SKM-1 treated with dmso at 0.1 percent for 144 hours (cell line): ENCODE measurements at regions not wholly inside any gene's neighbourhood (a gene's known extent, or its start where the extent isn't known, plus 50 kb on each side); places are given as distances from the start of the nearest gene placed in this dataset.

Source experiments
- DNase-seq: peaks from one replicate; lab custom pipeline; 2025; ENCODE audit not compliant: unreplicated experiment; lab: John Stamatoyannopoulos, UW

DNA sequence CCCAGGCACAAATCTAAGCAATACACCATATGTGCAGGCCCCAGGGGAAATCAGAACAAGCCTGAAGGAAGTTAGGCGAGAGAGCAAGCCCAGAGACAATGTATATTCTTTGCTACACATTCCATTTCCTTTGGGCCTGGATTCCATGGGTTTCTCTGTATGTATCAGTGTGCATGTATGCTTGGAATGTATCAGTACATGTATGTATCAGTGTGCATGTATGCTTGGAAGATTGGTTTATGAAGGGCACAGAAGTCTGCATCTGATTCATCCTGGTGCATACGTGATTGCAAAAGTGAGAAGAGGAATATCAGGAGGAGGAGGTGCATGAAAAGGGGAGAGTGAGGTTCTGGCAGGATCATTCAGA is 232.6 kb upstream of the ANKRD55 start:
- no peak for DNase-seq

DNA sequence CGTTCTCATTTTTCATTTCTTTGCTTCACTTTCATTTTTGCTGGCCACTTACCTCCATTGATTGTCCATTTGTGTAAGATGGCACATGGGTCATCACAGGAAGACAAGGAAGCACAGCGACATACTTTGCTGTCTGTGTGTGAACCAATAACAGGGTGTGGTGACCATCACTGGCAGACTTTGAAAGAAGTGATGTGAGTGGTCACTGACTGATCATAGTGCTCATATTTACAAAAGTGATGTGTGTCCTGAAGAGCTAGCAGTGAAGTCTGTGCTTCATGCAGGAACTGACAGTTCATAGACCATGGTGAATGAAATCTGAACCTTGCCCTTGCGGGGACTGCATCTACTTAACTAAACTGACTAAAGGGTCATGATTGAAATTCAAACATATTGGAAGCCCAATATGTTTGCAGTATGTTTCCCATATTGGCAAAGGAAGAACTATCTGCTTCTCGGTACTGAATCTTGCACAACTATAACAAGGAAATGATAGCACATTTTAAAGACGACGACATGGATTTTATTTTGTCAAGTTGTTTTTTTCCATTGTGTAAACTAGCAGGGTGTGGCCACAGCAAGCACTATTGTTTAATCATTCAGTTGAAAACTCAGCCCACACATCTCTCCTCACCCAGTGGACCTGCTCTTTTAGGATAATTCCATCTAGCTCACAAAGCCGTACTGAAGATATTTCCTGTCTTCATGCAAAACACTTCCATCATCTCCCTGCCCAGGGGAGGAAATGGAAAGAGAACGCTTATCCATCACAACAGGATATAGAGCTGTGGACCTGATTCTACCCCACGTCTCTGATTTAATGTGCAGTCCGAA is 232.0 kb upstream of the ANKRD55 start:
- no peak for DNase-seq

DNA sequence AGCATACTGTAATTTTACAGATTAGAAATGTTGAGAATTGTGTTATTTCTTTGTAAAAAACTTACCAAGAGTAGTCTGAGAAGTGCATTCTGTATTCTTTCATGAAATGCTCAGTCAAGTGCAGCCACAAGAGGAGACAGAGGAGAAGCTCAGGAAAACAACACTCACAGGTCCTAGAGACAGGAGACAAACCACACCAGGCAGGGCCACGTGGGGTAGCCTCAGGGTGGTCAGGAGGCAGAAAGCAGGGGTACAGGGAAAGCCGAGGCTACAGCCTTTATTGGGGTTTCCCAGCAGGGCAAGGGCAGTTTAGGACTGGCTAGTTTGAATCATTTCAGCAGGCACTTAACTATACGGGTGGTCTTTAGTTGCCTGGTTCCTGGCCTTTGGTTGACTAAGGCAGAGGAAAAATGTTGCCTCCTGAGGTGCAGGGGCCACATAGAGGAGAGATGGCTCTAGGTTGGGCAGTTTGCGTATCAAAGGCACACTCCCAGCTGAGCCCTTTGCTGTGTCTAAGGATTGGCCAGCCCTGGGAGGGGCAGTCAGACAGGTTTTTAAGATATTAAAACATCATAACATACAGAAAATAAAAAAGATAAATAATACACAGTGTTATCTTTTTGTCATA is 230.9 kb upstream of the ANKRD55 start:
- no peak for DNase-seq

DNA sequence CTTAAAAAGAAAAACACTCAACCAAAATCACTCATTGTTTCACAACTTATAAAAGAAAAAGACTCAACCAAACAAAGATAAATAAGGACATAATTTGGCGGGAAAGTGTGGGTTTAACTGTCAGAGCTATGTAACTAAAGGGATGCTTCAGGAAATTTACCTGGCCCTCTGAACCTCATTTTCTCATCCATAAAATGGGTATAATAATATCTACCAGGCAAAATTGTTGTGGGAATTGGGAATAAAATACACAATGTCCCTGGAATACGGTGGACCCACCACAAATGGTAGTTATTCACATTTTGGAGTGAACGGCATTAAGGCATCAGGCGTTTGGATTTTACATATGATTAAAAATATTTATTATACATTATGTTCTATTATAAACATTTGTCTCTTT is 228.5 kb upstream of the ANKRD55 start:
- no peak for DNase-seq

DNA sequence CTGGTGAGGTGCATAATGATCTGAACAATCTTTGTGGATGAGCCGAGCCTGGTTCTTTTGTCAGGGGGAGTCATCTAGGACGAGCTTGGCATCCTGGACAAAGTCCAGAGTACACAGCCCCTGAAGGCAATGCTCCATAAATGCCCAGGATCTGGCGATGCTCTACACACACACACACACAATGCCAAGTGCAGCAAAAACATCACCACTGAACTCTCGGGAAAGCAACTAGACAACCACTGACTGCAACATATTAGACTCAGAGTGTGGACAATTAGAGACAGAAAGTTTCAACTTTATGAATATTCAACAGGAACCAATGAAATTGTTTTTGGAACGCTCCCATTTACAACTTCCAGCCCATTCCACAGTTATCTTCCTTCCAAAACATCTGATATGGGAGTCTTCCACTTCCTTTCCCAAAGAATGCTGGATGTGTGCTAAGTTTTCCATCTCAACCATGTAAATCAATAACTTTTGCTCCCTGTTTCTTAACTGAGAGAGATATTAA is 227.6 kb upstream of the ANKRD55 start:
- DNase-seq: no peak

DNA sequence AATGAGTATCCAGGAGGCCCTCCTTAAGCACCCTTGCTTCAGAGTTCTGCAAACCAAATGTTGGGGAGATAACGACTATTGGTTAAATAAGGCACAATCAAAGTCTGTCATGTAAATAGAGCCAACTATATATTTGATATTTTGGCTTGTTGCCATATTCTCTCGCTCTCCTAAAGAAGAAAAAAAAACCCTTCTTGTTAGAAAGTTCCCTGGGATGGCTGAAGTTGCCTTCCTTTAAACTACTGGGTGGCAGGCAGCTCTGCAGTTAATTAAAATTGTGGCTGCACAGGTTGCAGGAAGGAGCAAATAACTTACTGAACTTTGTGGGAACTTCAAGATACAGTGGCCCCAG is 227.0 kb upstream of the ANKRD55 start:
- no peak for DNase-seq

DNA sequence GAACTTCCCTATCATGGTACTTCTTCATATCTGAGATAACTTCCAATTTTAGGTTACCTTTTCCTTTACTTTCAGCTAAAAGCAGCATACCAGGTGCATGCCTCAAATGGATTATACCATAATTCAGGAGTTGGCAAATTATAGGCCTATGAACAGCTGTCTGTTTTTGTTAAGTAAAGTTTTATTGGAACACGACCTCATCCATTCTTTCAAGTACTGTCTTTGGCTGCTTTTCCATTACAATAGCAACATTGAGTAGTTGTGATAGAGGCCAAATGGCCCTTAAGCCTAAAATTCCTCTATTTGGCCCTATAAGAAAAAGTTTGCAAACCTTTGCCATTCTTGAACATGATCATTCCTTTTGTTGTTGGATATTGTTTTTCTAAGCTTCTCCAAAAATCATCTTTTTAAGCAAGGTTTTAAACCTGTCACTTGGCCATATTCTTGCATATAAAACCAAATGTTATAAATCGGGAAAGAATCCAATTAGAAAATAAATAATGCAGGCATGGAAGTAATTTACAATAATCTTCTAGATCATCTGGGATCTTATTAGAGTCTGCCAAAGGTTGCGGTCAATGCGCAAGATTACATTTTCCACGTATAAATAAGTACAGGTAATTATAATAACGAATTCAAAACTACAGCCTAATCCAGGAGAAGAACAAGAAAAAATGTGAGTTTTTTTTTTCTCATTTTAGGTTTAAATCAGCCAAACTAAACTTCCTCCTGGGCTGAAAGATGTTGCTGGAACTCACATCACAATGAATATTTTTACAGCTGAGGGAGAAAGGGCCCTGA is 226.5 kb upstream of the ANKRD55 start:
- DNase-seq: no peak

DNA sequence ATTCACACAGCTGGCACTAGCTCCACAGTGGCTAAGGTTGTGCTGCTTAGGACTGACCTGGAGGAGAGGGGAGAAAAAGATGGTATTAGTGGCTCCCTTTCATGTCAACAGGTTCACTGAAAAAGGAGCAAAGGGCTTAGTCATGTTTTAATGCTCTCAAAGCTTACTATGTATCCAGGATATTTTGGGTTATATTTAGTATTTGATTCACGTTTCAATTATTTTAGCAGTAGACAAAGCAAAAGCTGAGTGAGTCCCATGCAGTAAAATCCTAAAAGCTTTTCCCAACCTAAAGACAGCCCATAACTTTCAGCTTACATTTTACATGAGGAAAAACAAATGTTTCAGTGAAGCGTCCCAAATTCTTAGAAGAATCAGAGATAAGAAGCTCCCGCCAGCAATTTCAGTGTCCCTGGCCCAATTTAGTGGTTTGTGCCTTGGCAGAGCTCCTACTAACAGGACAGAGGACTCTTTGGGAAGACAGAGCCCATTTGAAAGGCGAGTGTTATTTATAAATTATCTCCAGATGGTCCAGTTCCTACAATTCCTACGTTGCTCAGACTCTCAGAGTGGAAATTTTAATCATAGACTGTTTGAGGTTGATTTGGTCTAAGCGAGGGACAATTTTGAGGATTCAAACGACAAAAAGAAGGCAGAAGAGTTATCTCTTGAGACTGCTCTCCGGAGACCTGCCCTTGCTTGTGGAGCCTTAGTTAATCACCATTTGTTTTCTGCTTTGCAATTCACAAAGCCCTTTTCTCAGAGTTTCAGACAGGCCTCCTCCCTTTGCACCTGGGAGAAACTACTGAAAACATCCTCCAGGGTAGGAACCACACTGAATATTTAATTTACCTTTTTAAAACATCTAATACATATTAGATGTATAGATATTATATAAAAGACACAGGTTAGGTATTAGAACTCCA is 225.0 kb upstream of the ANKRD55 start:
- no peak for DNase-seq

DNA sequence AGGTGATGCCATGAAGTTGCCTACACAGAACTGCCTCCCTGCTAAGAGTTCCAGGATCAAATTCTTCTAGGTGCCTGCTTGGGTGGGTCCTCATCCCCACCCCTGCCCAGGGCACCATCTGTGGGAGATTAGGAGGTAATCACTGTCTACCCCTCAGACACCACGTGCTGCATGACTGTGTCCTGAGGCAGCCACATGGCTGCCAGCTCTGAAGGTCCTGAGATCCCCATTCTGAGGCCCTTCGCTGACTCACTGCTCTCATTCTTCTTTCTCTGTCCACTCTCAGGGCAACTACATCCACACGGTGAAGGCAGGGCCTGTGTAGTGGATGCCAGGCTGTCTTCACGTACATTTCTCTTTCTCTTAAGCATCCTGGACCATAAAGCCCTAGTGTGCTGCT is 222.9 kb upstream of the ANKRD55 start:
- no peak for DNase-seq

DNA sequence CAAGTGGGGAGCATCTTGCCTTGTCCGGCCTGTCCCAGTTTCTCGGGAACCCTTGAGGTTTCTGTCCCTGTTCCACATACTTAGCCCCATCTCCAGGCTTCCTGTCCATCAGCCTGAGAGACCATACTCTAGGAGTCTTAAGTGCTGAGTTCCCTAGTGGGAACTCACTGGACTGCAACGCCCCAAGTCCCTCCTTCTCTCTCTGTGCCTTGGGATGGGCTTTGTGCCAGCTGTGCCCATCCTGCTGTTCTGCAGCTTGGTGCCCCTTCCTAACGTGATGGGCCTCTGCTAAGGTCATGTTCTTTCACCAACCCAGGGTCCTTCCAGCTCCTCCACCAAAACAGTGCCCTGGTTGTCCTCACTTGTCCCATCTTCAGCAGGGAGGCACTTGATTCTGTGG is 222.3 kb upstream of the ANKRD55 start:
- DNase-seq: no peak

DNA sequence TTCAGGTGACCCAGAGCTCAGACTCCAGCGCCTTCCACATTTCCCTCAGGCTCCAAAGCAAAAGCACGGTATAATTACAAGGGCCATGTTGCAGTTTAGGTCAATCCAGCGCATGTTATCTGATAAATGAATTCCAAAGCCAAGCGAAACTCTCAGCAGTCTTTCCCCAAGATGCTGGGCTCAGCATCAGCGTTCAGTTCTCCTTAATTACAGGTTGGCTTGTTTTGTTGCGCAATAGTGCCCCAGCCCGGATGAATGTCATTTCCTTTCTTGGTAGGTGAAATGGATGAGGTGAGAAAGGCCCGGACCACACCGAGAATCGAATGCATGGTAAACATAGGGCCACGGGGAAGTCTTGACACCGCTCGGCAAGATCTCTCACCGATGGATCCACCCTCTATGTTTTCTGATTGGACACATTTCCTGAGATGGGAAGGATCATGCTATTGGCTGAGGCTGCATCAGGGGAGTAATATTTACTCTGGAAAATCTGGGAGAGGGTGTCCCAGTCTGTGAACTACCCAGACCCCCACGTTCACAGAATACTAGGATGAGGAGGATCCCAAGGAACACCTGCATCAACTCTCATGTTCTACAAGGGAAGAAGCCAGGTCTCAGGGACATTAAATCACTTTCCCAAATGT is 221.2 kb upstream of the ANKRD55 start:
- DNase-seq: no peak

DNA sequence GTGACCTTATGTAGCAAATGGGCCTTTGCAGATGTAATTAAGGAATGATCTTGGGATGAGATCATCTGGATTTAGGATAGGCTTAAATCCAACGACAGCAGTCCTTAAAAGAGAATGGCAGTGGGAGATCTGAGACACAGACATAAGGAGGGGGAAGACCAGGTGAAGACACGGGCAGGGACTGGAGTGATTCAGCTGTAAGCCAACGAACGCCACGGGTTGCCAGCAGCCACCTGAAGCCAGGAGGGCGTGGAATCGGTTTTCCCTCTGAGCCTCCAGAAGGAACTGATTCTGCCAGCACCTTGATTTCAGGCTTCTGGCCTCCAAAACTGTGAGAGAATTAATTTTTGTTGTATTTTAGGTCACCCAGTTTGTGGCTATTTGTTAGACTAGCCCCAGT is 218.6 kb upstream of the ANKRD55 start:
- DNase-seq: no peak

DNA sequence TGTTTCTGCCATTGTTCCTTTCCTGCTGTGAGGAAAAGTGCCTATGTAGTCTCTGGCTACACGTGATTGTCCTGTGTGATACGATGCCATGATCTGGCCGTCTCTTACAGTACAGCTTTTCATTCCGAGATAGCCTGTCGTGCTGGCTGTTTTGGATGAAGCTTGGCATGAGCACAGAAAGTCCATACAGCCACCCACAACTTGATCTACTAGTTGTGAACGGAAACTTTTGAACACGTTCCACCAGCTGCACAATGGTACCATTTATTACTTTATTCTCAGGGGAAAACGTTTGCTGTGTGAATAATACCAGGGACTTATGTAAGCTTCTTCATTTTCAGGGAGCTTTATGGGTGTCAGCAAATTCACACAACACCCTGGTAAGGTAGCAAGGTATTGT is 217.6 kb upstream of the ANKRD55 start:
- no peak for DNase-seq

DNA sequence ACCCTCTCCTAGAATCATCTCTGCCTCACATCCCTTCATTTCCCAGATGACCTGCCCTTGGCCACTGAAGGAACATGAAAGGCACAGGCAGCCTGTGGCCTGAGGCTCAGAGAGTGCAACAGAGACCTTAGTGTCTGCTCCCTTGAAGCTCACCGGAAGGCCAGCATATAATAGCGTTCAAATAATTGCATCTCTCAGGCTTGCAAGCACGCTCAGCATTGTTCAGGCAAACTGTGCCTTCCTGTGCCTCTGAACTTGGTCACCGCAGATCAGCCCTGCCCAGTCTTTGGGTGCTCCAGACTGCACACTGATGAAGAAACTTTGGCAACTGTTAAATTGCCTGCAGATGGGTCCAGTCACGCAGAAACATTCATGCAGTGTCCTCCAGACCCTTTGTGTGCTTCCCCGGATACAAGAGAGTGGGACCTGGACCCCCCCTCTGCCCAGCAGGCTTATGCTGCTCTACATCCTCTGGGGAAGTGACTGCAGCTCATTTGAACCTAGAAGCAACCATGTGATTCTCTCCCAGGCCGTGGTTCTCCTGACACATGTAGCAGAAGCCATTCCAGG is 216.0 kb upstream of the ANKRD55 start:
- no peak for DNase-seq

DNA sequence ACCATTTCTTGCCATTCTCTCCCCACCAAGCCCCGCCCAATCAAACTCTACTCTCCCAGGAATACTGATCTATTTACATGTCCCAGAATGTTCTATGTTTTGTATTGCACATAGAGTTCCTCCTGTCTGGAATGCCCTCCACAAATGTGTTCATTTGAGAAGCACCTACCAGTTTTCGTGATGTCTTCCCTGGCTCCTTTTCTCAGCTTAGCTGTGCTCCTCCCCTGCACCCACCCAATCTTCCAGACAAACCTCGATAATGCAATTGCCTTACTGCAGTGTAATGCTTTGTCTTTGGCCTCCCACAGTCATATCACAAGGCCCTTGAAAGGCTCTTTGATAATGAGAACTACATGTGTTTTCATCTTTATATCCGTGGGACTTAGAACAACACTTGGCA is 214.5 kb upstream of the ANKRD55 start:
- DNase-seq: no peak

DNA sequence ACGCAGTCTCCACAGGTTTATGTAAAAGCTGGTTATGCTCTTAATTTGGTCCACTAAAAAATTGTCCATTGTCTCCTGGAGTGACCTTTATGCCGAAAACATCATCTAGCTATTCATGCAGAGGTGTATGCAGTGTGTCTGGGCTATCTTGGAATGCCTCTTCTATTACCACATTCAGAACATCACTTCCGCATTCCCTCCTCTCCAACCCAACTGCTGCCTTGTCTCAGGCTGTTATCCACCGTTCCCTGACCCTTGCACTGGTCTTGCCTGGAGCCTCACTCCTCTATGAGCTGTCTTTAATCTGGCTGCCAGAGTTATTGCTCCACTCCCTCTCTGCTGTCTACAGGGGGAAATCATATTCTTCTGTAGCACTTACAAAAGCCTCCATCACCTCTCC is 214.1 kb upstream of the ANKRD55 start:
- DNase-seq: no peak

DNA sequence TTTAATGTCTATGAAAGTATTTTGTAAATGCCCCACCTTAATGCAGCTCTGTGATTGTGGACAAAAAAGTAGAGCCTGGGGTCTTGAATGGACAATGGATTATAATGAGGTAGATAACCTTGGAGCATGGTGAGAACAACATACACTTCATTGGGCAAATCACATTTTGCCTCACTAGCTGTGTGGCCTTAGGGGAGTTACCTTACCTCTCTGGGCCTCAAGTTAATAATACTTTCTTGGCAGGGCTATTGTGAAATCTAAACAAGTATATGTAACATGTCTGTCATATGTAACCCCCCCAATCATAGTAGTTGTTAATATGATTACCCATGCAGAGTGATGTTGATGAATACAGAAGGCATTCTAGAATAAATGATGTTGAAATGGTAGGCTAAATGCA is 213.6 kb upstream of the ANKRD55 start:
- DNase-seq: no peak

DNA sequence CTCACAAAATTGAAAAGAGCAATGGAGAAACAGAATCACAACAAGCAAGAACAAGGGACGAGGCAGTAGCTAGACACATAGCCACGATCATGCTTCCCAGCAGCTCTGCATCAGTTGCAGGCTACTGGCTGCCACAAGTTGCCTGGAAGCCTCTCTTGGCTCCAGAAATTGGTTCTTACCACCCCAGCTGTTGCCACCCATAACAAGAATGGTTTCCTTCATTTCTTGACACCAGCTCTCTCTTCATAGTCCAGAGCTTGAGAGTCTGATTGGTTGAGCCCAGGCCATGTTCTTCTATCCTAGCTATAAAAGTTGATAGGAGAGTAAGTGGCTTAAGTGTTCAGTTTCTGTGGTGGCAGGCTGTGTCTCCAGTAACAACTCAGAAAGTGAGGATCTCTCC is 210.7 kb upstream of the ANKRD55 start:
- DNase-seq: no peak

DNA sequence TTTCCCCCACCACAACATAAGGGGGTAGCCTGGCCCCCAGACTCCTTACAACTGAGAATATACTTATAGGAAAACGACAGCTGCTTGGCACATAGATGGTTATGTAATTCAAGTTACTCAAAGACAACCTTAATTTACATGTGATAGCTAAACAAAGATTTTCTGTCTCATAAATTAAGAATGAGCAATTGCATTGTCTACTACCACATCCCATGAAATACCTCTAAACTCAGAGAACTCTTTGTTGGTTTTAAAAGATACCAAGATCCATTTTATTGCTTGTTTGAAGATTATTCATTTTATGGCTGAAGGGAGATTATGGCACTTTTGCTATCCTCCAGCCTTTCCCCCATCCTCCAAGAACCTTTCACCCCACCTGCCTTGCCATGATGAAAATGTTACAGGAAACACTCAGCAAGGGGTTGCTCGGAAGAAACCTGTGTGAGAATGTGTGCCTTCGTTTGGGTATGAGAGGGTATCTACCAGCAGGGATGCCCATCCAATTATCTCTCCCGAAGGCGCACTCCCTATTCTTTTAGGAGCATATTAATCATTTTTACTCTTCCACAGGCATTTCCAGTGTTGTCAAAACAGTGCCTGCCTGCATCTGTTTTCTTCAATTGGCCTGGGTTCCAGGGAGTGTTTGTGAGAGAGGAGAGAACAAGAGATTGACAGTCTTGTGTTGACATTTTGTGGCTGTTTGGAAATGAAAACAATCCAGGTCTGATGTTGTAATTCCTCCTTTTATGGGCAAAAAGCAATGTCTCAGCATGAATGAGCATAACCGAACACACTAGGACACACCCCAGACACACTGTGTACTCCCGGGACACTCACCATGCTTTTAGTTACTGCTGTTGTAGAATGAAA is 208.0 kb upstream of the ANKRD55 start:
- no peak for DNase-seq
